ENCODE measurements at regions not wholly inside any gene's neighbourhood (a gene's known extent, or its start where the extent isn't known, plus 50 kb on each side); places are given as distances from the start of the nearest gene placed in this dataset.

GRCh38 chr9:27861887-27862286, 288.6 kb upstream of the C9orf72 start:
- DNase-seq (ENCODE audit: low read depth): no peak
- no peak for TF ChIP-seq CTCF (IDR thresholded peaks at IDR 0.05; ENCODE audit: insufficient read depth, low read length)
- H3K4me3 ChIP-seq (ENCODE audit: low read depth, low read length): no peak overlapping the region

GRCh38 chr9:27864644-27865438, 291.6 kb upstream of the C9orf72 start:
- H3K4me3 ChIP-seq (ENCODE audit: low read depth, low read length): no peak overlapping the region
- no peak for DNase-seq (ENCODE audit: low read depth)
- TF ChIP-seq CTCF (IDR thresholded peaks at IDR 0.05; ENCODE audit: insufficient read depth, low read length): no peak

GRCh38 chr9:27866741-27867140, 293.5 kb upstream of the C9orf72 start:
- no peak for DNase-seq (ENCODE audit: low read depth)
- TF ChIP-seq CTCF (IDR thresholded peaks at IDR 0.05; ENCODE audit: insufficient read depth, low read length): no peak

GRCh38 chr9:27870404-27870803, 297.1 kb upstream of the C9orf72 start:
- DNase-seq (ENCODE audit: low read depth): no peak
- no peak overlapping the region for H3K4me3 ChIP-seq (ENCODE audit: low read depth, low read length)
- no peak for TF ChIP-seq CTCF (IDR thresholded peaks at IDR 0.05; ENCODE audit: insufficient read depth, low read length)

More at GRCh38 chr9:27866741-27867140, 293.5 kb upstream of the C9orf72 start:
- no peak overlapping the region for H3K4me3 ChIP-seq (ENCODE audit: low read depth, low read length)

GRCh38 chr9:27880156-27880555, 306.9 kb upstream of the C9orf72 start:
- TF ChIP-seq CTCF (IDR thresholded peaks at IDR 0.05; ENCODE audit: insufficient read depth, low read length): no peak
- H3K4me3 ChIP-seq (ENCODE audit: low read depth, low read length): no peak overlapping the region
- DNase-seq (ENCODE audit: low read depth): no peak

GRCh38 chr9:27880635-27881034, 307.4 kb upstream of the C9orf72 start:
- no peak overlapping the region for H3K4me3 ChIP-seq (ENCODE audit: low read depth, low read length)
- DNase-seq (ENCODE audit: low read depth): no peak
- TF ChIP-seq CTCF (IDR thresholded peaks at IDR 0.05; ENCODE audit: insufficient read depth, low read length): no peak
